PC-9 (cell line): ENCODE measurements at regions not wholly inside any gene's neighbourhood (a gene's known extent, or its start where the extent isn't known, plus 50 kb on each side); places are given as distances from the start of the nearest gene placed in this dataset.

Experiments
- BruUV-seq: library from RNA; stranded (reverse); fragments of 400-500 nt; replicated peaks from 2 replicates; lab custom pipeline; 2021; lab: Mats Ljungman, UMichigan
- CTCF ChIA-PET: fragments of 300-600 bp; sonication (Branson Sonifier 250); formaldehyde crosslinking; loops from one replicate; lab custom pipeline; 2022; ENCODE audit warnings: antibody characterized with exemption; lab: Charles Lee
- POLR2A ChIA-PET: fragments of 300-600 bp; sonication (Branson Sonifier 250); formaldehyde crosslinking; loops from one replicate; lab custom pipeline; 2022; ENCODE audit warnings: antibody characterized with exemption; ENCODE audit not compliant: unreplicated experiment; lab: Charles Lee
- DNase-seq, 2 experiments: peaks; one replicate each; pipeline versions ENCODE4 v3.0.0 to v3.0.0-alpha.2; 2015 to 2022; ENCODE audit warnings: mixed read lengths in 1 of 2
- H2AFZ ChIP-seq: fragments of 200-600 bp; sonication (generic); 2 replicates; pipeline ENCODE4 v1.8.1; 2017; ENCODE audit warnings: antibody characterized with exemption
- H3F3A ChIP-seq: fragments of 200-600 bp; sonication (generic); 2 replicates; pipeline ENCODE4 v1.8.1; 2017; ENCODE audit warnings: antibody characterized with exemption, mild to moderate bottlenecking, low read depth; ENCODE audit not compliant: insufficient read depth
- H3K27ac ChIP-seq: fragments of 200-600 bp; sonication (generic); 2 replicates; pipeline ENCODE4 v1.6.1; 2016; ENCODE audit warnings: mixed run types
- H3K27me3 ChIP-seq: fragments of 200-600 bp; sonication (generic); 2 replicates; pipeline ENCODE4 v1.6.1; 2016; ENCODE audit warnings: low read depth, mixed run types; ENCODE audit not compliant: insufficient read depth
- H3K36me3 ChIP-seq: fragments of 200-600 bp; sonication (generic); 2 replicates; pipeline ENCODE4 v1.6.1; 2016; ENCODE audit warnings: low read depth, mixed run types
- H3K4me1 ChIP-seq: fragments of 200-600 bp; sonication (generic); replicated peaks from 2 replicates; pipeline ENCODE4 v1.6.1; 2016; ENCODE audit warnings: mixed run types; ENCODE audit not compliant: insufficient read depth
- H3K4me2 ChIP-seq: fragments of 200-600 bp; sonication (generic); 2 replicates; pipeline ENCODE4 v1.6.1; 2017; ENCODE audit warnings: mixed run types
- H3K4me3 ChIP-seq: fragments of 200-600 bp; sonication (generic); 2 replicates; pipeline ENCODE4 v1.6.1; 2016; ENCODE audit warnings: mixed run types
- H3K79me2 ChIP-seq: fragments of 200-600 bp; sonication (generic); 2 replicates; pipeline ENCODE4 v1.6.1; 2017; ENCODE audit warnings: low read depth, mixed run types
- H3K9me2 ChIP-seq: fragments of 200-600 bp; sonication (generic); 2 replicates; pipeline ENCODE4 v1.8.1; 2017; ENCODE audit warnings: mild to moderate bottlenecking; ENCODE audit not compliant: insufficient read depth
- H3K9me3 ChIP-seq: fragments of 200-600 bp; sonication (generic); 2 replicates; pipeline ENCODE4 v1.8.1; 2016; ENCODE audit warnings: low read depth; ENCODE audit not compliant: insufficient read depth
- H4K20me1 ChIP-seq: fragments of 200-600 bp; sonication (generic); 2 replicates; pipeline ENCODE4 v1.8.1; 2017; ENCODE audit not compliant: insufficient read depth
- CTCF ChIP-seq: fragments of 200-600 bp; sonication (generic); conservative IDR thresholded peaks from 2 replicates; pipeline ENCODE4 v1.6.1; 2017; ENCODE audit warnings: mixed run types, antibody characterized with exemption, mild to moderate bottlenecking, moderate library complexity
- EZH2 ChIP-seq: fragments of 200-600 bp; sonication (generic); IDR thresholded peaks from 2 replicates; pipeline ENCODE4 v1.8.0; 2017; ENCODE audit warnings: antibody characterized with exemption, low read depth
- intact Hi-C: fragments of 100-400 bp; cut with micrococcal nuclease; formaldehyde crosslinking; loops from one replicate; pipeline ENCODE4 v1.10.0; 2022; ENCODE audit not compliant: unreplicated experiment

DNA sequence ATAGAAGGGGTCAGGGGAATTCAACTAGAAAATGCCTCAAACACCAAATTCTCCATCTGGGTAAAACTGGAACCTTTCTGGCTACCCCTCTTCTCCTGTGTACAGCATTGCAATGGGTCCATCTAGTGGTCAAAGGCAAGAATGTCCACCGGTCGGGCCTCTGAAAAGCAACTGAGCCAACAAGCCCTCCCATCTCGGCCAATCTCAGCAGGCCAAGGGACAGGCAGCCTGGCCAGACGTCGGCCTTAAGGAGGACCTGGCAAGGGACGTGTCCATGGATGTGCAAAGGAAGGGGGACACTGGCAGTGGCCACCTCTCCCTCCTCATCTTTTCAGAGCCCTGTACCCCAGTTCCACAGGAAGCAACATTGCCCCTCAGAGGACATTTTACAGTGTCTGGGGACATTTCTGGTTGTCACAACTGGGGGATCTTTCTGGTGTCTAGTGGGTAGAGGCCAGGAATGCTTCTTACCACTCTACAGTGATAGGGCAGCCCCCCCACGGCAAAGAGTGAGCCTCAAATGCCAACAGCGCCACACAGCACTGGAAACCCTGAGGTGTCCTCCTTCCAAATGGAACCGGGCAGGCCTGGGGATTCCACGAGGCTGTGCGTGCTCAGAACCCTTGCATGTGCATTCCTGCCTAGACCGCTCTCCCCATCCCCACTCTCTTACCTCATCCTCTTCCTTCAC, 99.8 kb upstream of the FOXA2 start:
- BruUV-seq, result no TSS peak
- H3K36me3 ChIP-seq, result no peaks in the 10 kb centered on the region
- no peak overlapping the region for H3K27ac ChIP-seq
- H3F3A ChIP-seq, result no peaks in the 10 kb centered on the region
- no peaks in the 10 kb centered on the region for H3K79me2 ChIP-seq
- ChIA-PET POLR2A (no interaction called here), CTCF (interaction anchor here (0.5 to 1.2 kb wide), 5 partner anchors 157 to 350 kb away, joined by 3 to 4 read pairs (median 4); no protein-coding TSS in a partner anchor)
- H3K4me3 ChIP-seq, result no peak overlapping the region
- no peak for TF ChIP-seq EZH2
- TF ChIP-seq CTCF, result peak; percentile 92
- no peaks in the 10 kb centered on the region for H3K9me2 ChIP-seq
- no peaks in the 10 kb centered on the region for H3K9me3 ChIP-seq
- no peaks in the 10 kb centered on the region for H4K20me1 ChIP-seq
- no peak overlapping the region for H3K4me2 ChIP-seq
- H3K4me1 ChIP-seq, result no peaks in the 10 kb centered on the region
- no peak overlapping the region for H2AFZ ChIP-seq
- DNase-seq, result peak; percentile 56 to 68
- H3K27me3 ChIP-seq, result no peaks in the 10 kb centered on the region
- intact Hi-C loops, result loop anchor here (1.0 to 10.0 kb wide), 4 partner anchors 99 to 350 kb away; partner anchors contain the start of gene FOXA2

GRCh38 chr20:22684763-22685443, 100.5 kb upstream of the FOXA2 start:
- Histone ChIP-seq H3K4me1 (no peaks in the 10 kb centered on the region), H3K9me3 (no peaks in the 10 kb centered on the region), H3K27ac (no peak overlapping the region), H3K27me3 (no peaks in the 10 kb centered on the region), H3K9me2 (no peaks in the 10 kb centered on the region), H2AFZ (no peak overlapping the region), H4K20me1 (no peaks in the 10 kb centered on the region), H3K79me2 (no peaks in the 10 kb centered on the region), H3K4me2 (no peak overlapping the region), H3K4me3 (no peak overlapping the region), H3F3A (no peaks in the 10 kb centered on the region), H3K36me3 (no peaks in the 10 kb centered on the region)
- intact Hi-C loops, result loop anchor here (1.0 to 10.0 kb wide), 4 partner anchors 100 to 351 kb away; partner anchors contain the start of gene FOXA2
- DNase-seq, result no peak
- ChIA-PET CTCF (interaction anchor here (0.5 to 1.0 kb wide), 4 partner anchors 158 to 349 kb away, joined by 3 to 4 read pairs (median 4); no protein-coding TSS in a partner anchor), POLR2A (no interaction called here)
- no TSS peak for BruUV-seq
- TF ChIP-seq CTCF, result no peak
- TF ChIP-seq EZH2, result no peak

GRCh38 chr20:22686097-22686496, 101.7 kb upstream of the FOXA2 start:
- no peaks in the 10 kb centered on the region for H3K9me2 ChIP-seq
- H3K4me2 ChIP-seq, result peak overlapping the region; percentile 61
- H3F3A ChIP-seq, result no peaks in the 10 kb centered on the region
- TF ChIP-seq CTCF (no peak), EZH2 (no peak)
- intact Hi-C loops, result loop anchor here (10.0 kb wide), 1 partner anchor 101 kb away; the partner anchor contains the start of gene FOXA2
- H3K36me3 ChIP-seq, result no peaks in the 10 kb centered on the region
- peak; percentile 36 to 41 for DNase-seq
- no peaks in the 10 kb centered on the region for H4K20me1 ChIP-seq
- BruUV-seq, result no TSS peak
- POLR2A ChIA-PET, result no interaction called here
- H2AFZ ChIP-seq, result peak overlapping the region; percentile 72; the same call in 1 of the 2 replicates
- H3K27ac ChIP-seq, result no peak overlapping the region
- no peaks in the 10 kb centered on the region for H3K4me1 ChIP-seq
- no peaks in the 10 kb centered on the region for H3K79me2 ChIP-seq
- no peak overlapping the region for H3K4me3 ChIP-seq
- no peaks in the 10 kb centered on the region for H3K9me3 ChIP-seq
- no peaks in the 10 kb centered on the region for H3K27me3 ChIP-seq
- CTCF ChIA-PET, result no interaction called here
